ENCODE measurements at regions not wholly inside any gene's neighbourhood (a gene's known extent, or its start where the extent isn't known, plus 50 kb on each side); places are given as distances from the start of the nearest gene placed in this dataset.

GRCh38 chr2:67340133-67341011 is 56.8 kb upstream of the ETAA1 start (continued):
- no peak for TF ChIP-seq RAD51 (IDR thresholded peaks at IDR 0.05)

GRCh38 chr2:67341012-67341318 is 56.2 kb upstream of the ETAA1 start:
- no peak overlapping the region for H3K4me2 ChIP-seq (ENCODE audit: control insufficient read depth, insufficient read depth)
- no peaks in the 10 kb centered on the region for H3K36me3 ChIP-seq (ENCODE audit: control insufficient read depth in 2 of 2, insufficient read depth in 2 of 2, low read length in 1 of 2)
- no peaks in the 10 kb centered on the region for H3K9me3 ChIP-seq (replicated peaks; ENCODE audit: control insufficient read depth, insufficient read depth, low read length)
- 0% methylated on average over 1 of the region's 1 CpG for WGBS (ENCODE audit: insufficient coverage, insufficient replicate concordance, low lambda C conversion rate, missing lambda C conversion rate)
- H3K4me3 ChIP-seq: no peak overlapping the region
- CTCF ChIA-PET: no interaction called here
- BruUV-seq (replicated peaks): no TSS peak
- no peak for DNase-seq (ENCODE audit: low read depth, low spot score)
- no peak overlapping the region for H3K9ac ChIP-seq (ENCODE audit: control insufficient read depth, insufficient read depth, low read length)
- no peak for ATAC-seq
- no peaks in the 10 kb centered on the region for H4K20me1 ChIP-seq (ENCODE audit: control insufficient read depth, insufficient read depth)
- H3K27me3 ChIP-seq (replicated peaks in 1 of 2; ENCODE audit: control insufficient read depth in 2 of 2, insufficient read depth in 2 of 2, low read length in 1 of 2): no peaks in the 10 kb centered on the region
- H3K4me1 ChIP-seq (ENCODE audit: control insufficient read depth, insufficient read depth, low read length): no peaks in the 10 kb centered on the region
- no peak overlapping the region for H2AFZ ChIP-seq (ENCODE audit: control insufficient read depth, low read depth, low read length)
- SMC1A ChIA-PET (ENCODE audit: uncharacterized antibody, unreplicated experiment): no interaction called here
- in situ Hi-C loops (cut with MboI) (no loop called here), intact Hi-C loops (cut with micrococcal nuclease; ENCODE audit: unreplicated experiment) (no loop called here)
- POLR2A ChIA-PET: no interaction called here
- RAD21 ChIA-PET (ENCODE audit: unreplicated experiment): no interaction called here
- no peak overlapping the region for H3K27ac ChIP-seq (ENCODE audit: control insufficient read depth, insufficient read depth)
- H3K79me2 ChIP-seq (ENCODE audit: control insufficient read depth, insufficient read depth, low read length): no peaks in the 10 kb centered on the region
- FAIRE-seq: no peak
- TF ChIP-seq HDAC2 (IDR thresholded peaks at IDR 0.05) (no peak), USF1 (IDR thresholded peaks at IDR 0.05; ENCODE audit: borderline replicate concordance, extremely low read length, insufficient read depth, low read depth, low read length) (no peak), POLR2A (IDR thresholded peaks at IDR 0.05; ENCODE audit: low read depth, low read length) (no peak), FOS (IDR thresholded peaks at IDR 0.05; ENCODE audit: borderline replicate concordance, extremely low read depth, insufficient read length) (no peak), SMAD5 (IDR thresholded peaks at IDR 0.05; ENCODE audit: low read depth) (no peak), SREBF1 (IDR thresholded peaks at IDR 0.05; ENCODE audit: low read length) (no peak), MTA3 (IDR thresholded peaks at IDR 0.05; ENCODE audit: borderline replicate concordance, low read length) (no peak), PAX8 (IDR thresholded peaks at IDR 0.05) (no peak), SPI1 (IDR thresholded peaks at IDR 0.05; ENCODE audit: borderline replicate concordance, insufficient read depth, low read depth, low read length) (no peak), SUPT20H (IDR thresholded peaks at IDR 0.05; ENCODE audit: borderline replicate concordance, control insufficient read depth, low read depth, low read length) (no peak), REST (IDR thresholded peaks at IDR 0.05; ENCODE audit: low read depth, low read length) (no peak), HDGF (IDR thresholded peaks at IDR 0.05) (no peak), JUNB (IDR thresholded peaks at IDR 0.05) (no peak), ZBED1 (IDR thresholded peaks at IDR 0.05; ENCODE audit: borderline replicate concordance) (no peak), BCL11A (IDR thresholded peaks at IDR 0.05; ENCODE audit: low read depth, low read length) (no peak)
- TF ChIP-seq, protein P1, sequence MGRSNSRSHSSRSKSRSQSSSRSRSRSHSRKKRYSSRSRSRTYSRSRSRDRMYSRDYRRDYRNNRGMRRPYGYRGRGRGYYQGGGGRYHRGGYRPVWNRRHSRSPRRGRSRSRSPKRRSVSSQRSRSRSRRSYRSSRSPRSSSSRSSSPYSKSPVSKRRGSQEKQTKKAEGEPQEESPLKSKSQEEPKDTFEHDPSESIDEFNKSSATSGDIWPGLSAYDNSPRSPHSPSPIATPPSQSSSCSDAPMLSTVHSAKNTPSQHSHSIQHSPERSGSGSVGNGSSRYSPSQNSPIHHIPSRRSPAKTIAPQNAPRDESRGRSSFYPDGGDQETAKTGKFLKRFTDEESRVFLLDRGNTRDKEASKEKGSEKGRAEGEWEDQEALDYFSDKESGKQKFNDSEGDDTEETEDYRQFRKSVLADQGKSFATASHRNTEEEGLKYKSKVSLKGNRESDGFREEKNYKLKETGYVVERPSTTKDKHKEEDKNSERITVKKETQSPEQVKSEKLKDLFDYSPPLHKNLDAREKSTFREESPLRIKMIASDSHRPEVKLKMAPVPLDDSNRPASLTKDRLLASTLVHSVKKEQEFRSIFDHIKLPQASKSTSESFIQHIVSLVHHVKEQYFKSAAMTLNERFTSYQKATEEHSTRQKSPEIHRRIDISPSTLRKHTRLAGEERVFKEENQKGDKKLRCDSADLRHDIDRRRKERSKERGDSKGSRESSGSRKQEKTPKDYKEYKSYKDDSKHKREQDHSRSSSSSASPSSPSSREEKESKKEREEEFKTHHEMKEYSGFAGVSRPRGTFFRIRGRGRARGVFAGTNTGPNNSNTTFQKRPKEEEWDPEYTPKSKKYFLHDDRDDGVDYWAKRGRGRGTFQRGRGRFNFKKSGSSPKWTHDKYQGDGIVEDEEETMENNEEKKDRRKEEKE (IDR thresholded peaks at IDR 0.05): no peak

Data from GM12878 (cell line).